T-helper 2 cell (primary cell): ENCODE measurements at regions not wholly inside any gene's neighbourhood (a gene's known extent, or its start where the extent isn't known, plus 50 kb on each side); places are given as distances from the start of the nearest gene placed in this dataset.

Experiments used
- DNase-seq, 5 experiments: peaks; one replicate each; pipeline versions ENCODE4 v3.0.0 to v3.0.0-alpha.2; 2012 to 2022

- no peak for DNase-seq
These were observed 228.6 kb upstream of the PMEPA1 start for GRCh38 chr20:57938158-57939108.

DNA sequence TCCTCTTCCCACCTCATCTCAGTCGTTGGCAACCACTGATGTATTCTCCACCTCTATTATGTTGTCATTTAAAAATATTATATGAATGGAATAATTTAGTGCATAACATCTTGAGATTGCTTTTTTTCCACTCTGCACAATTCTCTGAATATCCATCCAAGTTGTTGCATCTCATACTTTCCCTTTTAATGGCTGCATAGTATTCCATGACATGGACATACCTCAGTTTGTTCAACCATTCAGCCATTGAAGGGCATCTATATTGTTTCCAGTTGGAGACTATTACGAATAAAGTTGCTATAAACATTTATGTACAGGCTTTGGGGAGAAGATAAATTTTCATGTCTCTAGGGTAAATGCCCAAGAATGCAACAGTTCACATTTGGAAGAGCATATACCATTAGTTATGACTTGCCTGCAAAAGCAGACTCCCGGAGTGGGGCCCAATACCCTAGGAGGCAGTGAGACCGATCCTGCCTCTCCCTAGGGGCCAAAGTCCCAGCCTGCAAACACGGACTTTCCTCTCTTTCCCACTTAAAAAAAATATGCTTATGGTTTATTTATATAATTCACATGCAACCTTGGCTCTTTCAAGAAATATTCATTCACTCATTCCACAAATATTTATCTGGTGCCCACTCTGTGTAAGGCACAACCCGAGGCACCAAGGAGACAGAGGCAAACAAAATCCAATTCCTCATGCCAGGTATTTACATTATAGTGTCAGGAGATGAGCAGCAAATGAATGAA lies 227.0 kb upstream of the PMEPA1 start:
- no peak for DNase-seq

DNA sequence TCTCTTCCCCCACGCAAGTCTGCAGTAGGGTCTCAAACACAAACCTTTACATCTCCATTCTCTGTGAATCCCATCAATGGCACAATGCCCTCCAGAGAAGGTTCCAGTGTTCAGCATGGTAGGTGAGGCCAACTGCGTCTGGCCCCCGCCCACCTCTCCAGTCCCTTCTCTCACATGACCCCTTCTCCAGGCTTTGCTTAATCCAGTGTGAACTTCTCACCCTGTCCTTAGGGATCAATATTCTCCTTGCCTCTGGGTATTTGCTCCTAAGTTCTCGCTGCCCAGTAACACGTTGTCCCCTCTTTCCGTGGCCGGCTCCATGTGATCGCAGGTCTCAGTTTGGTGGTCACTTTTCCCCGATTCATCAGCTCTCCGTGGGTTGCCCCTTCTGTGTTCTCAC lies 225.1 kb upstream of the PMEPA1 start:
- no peak for DNase-seq

GRCh38 chr20:57934007-57934805 lies 224.4 kb upstream of the PMEPA1 start:
- no peak for DNase-seq

- no peak for DNase-seq
These were observed 222.5 kb upstream of the PMEPA1 start for GRCh38 chr20:57932227-57932864.

GRCh38 chr20:57930351-57930750 lies 220.5 kb upstream of the PMEPA1 start:
- DNase-seq = no peak

- DNase-seq = no peak
These were observed 218.6 kb upstream of the PMEPA1 start for GRCh38 chr20:57928181-57928967.

GRCh38 chr20:57927376-57927775 lies 217.6 kb upstream of the PMEPA1 start:
- DNase-seq = no peak

DNA sequence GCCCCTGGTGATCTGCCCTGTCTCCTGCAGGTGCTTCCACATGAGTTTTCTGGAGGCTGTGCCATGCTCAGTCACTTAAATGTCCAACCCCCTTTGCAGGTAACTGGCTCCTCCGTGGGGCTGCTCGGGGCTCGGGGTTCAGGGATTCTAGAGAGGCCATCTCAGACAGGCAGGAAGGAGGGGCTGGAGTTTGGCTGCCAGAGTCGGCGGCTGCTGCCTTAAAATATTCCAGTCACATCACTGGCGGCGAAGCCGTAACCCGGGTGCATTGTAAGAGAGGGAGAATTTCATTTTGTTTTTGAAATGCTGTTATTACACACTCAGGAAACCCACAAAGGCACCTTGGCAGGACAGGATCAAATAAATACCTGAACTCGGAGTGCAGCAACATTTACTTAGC lies 212.9 kb upstream of the PMEPA1 start:
- no peak for DNase-seq

DNA sequence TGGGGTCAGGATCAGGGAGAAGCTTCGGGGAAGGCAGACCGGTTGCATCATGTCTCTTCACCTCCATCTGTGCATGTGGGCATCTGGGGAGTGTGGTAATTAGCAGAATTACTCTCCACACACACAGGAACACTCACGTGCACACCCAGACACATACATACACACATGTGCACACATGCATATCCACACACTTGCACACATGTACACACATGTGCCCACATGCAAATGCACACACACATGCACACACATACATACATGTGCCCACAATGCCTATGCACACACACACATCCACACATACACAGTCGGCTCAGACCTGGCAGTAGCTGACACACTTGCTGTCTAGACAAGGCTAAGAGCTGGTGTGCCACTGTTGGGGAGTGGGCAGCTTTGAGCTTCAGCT lies 212.3 kb upstream of the PMEPA1 start:
- DNase-seq = no peak

DNA sequence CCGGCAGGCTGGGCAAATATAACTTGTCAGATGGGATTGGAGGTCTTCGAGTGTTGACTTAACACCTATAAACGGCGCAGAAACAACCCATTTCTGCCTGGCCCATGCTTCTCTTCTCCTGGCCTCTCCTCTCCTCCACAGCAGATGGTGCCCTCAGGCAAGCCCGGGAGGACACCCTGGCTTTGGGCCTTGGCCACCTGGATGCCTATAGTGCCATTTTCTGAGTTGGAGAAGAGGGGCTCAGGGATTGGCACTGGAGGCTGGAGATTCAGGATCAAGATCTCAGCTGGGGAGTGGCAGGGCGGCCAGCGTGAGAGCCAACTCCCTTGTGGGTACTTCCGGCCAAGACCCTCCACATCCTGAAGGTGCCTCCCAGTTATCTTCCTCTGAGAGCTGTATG lies 211.9 kb upstream of the PMEPA1 start:
- no peak for DNase-seq

DNA sequence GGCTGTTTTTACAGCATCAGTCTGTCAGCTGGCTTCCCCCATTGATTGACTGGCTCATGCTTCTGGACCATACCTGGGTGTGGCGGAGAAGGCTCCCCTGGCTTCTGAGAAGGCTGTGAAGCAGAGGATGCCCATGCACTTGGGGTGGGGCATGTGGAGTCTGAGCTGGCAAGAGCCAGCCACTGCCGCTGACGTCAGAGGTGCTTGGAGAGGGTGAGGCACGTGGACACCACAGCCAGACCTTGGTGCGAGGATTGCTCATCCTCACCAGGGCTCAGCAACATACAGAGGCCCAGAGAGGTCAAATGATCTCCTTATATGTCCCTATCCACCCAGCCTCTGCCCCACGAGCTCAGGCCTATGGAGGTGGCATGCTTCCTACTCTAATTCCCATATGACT lies 211.2 kb upstream of the PMEPA1 start:
- no peak for DNase-seq

GRCh38 chr20:57919049-57919448 lies 209.2 kb upstream of the PMEPA1 start:
- no peak for DNase-seq

- DNase-seq = no peak
These were observed 208.7 kb upstream of the PMEPA1 start for GRCh38 chr20:57918551-57918950.

GRCh38 chr20:57914205-57914604 lies 204.4 kb upstream of the PMEPA1 start:
- DNase-seq = no peak

- DNase-seq = no peak
These were observed 203.5 kb upstream of the PMEPA1 start for GRCh38 chr20:57913156-57913930.

GRCh38 chr20:57912227-57912582 lies 202.4 kb upstream of the PMEPA1 start:
- no peak for DNase-seq

DNA sequence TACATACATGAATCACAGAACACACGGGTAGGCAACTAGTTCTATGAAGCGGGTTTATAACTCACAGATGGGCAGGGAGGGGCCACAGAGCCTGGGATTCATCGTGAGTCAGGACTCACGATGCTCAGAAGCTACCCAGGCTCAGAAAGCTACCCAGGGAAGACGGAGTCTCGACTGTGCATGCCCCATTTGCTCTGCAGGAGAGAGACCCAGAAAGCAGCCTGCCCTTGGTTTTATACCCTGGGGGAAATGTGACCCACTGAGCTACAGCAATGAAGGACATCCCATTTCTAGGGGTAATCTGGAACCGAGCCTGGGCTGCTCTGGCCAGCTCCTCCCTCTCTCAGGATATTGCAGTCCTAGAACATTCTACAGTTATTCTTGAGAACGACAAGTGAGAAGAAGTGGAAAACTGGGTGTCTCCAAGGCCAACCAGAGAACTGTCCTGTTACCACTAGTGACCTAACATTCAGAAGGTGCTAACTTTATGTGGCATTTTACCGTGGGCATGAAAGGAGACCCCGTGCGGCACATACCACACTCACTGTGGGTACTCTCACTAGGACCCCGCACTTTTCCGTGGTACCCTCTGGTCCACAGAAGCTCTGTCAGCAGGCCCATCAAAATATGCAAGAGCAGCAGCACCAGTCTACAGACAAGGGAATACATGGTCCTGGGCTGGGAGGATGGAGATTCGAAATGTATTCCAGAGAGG lies 201.9 kb upstream of the PMEPA1 start:
- DNase-seq = no peak

DNA sequence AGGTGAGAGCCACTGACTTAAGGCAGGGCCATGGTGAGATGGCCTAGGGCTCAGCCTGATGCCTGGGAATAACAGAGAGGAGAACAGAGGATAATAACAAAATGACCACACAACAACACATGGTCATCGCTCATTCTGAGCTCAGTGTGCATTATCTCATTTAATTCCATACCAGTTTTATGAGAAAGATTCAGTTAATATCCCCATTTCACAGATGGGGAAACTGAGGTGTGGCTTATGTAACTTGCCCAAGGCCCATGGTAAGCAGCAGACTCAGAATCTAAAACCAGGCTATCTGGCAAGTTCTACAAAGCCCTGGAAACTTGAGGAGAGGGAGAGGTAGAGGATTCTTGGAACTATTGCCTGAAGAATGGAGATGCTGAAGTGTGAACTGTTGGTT lies 200.9 kb upstream of the PMEPA1 start:
- DNase-seq = no peak

DNA sequence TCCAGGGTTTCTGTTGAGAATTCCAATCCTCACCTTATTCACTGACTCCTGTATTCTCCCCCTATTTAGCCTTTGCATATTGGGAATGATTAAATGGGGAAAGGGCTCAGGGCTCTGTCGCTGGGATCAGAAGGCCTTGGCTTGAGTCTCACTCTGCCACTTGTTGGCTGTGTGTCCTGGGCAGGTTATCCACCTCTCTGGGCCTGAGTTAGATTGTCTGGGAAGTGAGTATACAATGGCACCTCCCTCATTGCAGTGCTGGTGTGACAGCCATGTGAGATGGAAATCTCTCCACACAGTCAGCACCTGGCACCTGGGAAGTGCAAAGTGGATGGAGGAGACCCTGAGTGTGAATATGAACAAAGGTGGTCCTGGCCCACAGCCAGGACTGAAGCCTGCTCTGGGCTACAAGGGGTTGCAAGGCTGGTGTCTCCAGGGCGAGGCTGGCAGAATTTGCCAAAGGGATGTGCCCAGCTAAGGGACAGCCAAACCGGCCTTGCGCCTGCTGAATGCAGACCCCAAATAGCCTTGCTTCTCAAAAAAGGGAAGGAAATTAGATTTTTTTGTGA lies 200.0 kb upstream of the PMEPA1 start:
- DNase-seq = no peak
